ENCODE measurements at regions not wholly inside any gene's neighbourhood (a gene's known extent, or its start where the extent isn't known, plus 50 kb on each side); places are given as distances from the start of the nearest gene placed in this dataset.
"Not testable (repeated sequence)": the region's sequence is repeated elsewhere in the genome, so short reads cannot be mapped to it uniquely, and the experiment has no call there.

DNA sequence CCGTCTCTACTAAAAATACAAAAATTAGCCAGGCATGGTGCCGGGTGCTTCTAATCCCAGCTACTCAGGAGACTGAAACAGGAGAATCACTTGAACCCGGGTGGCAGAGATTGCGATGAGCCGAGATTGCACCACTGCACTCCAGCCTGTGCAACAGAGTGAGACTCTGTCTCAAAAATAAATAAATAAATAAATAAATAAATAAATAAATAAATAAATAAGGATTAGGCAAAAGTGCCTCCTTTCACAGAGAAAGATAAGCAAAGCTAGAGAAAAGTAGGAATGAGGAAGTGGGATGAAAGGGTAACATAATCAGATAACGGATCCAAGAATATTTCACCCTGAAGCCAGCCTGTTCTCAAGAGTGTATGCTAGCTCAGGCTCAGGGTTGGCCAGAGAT is 869.6 kb upstream of the AUTS2 start:
- TF ChIP-seq, protein P1, sequence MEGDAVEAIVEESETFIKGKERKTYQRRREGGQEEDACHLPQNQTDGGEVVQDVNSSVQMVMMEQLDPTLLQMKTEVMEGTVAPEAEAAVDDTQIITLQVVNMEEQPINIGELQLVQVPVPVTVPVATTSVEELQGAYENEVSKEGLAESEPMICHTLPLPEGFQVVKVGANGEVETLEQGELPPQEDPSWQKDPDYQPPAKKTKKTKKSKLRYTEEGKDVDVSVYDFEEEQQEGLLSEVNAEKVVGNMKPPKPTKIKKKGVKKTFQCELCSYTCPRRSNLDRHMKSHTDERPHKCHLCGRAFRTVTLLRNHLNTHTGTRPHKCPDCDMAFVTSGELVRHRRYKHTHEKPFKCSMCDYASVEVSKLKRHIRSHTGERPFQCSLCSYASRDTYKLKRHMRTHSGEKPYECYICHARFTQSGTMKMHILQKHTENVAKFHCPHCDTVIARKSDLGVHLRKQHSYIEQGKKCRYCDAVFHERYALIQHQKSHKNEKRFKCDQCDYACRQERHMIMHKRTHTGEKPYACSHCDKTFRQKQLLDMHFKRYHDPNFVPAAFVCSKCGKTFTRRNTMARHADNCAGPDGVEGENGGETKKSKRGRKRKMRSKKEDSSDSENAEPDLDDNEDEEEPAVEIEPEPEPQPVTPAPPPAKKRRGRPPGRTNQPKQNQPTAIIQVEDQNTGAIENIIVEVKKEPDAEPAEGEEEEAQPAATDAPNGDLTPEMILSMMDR (conservative IDR thresholded peaks at IDR 0.05; ENCODE audit: low read depth in 2 of 2): not testable (repeated sequence)
- TF ChIP-seq EZH2phosphoT487 (IDR thresholded peaks at IDR 0.05; ENCODE audit: unreplicated experiment); POLR2AphosphoS5 (IDR thresholded peaks at IDR 0.05; ENCODE audit: low read depth); EZH2 (IDR thresholded peaks at IDR 0.05; ENCODE audit: low read depth, unreplicated experiment); JUNB (IDR thresholded peaks at IDR 0.05; ENCODE audit: unreplicated experiment); CREB1 (CRISPR knock-in tag; IDR thresholded peaks at IDR 0.05; ENCODE audit: low read depth); STAT1 (IDR thresholded peaks at IDR 0.05; ENCODE audit: unreplicated experiment): not testable (repeated sequence)
- TF ChIP-seq, protein P2, sequence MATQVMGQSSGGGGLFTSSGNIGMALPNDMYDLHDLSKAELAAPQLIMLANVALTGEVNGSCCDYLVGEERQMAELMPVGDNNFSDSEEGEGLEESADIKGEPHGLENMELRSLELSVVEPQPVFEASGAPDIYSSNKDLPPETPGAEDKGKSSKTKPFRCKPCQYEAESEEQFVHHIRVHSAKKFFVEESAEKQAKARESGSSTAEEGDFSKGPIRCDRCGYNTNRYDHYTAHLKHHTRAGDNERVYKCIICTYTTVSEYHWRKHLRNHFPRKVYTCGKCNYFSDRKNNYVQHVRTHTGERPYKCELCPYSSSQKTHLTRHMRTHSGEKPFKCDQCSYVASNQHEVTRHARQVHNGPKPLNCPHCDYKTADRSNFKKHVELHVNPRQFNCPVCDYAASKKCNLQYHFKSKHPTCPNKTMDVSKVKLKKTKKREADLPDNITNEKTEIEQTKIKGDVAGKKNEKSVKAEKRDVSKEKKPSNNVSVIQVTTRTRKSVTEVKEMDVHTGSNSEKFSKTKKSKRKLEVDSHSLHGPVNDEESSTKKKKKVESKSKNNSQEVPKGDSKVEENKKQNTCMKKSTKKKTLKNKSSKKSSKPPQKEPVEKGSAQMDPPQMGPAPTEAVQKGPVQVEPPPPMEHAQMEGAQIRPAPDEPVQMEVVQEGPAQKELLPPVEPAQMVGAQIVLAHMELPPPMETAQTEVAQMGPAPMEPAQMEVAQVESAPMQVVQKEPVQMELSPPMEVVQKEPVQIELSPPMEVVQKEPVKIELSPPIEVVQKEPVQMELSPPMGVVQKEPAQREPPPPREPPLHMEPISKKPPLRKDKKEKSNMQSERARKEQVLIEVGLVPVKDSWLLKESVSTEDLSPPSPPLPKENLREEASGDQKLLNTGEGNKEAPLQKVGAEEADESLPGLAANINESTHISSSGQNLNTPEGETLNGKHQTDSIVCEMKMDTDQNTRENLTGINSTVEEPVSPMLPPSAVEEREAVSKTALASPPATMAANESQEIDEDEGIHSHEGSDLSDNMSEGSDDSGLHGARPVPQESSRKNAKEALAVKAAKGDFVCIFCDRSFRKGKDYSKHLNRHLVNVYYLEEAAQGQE (IDR thresholded peaks at IDR 0.05; ENCODE audit: unreplicated experiment): not testable (repeated sequence)
- TF ChIP-seq, protein P3, sequence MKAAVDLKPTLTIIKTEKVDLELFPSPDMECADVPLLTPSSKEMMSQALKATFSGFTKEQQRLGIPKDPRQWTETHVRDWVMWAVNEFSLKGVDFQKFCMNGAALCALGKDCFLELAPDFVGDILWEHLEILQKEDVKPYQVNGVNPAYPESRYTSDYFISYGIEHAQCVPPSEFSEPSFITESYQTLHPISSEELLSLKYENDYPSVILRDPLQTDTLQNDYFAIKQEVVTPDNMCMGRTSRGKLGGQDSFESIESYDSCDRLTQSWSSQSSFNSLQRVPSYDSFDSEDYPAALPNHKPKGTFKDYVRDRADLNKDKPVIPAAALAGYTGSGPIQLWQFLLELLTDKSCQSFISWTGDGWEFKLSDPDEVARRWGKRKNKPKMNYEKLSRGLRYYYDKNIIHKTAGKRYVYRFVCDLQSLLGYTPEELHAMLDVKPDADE (IDR thresholded peaks at IDR 0.05): not testable (repeated sequence)
